Peyer's patch (tissue), 4 donors: ENCODE measurements at regions not wholly inside any gene's neighbourhood (a gene's known extent, or its start where the extent isn't known, plus 50 kb on each side); places are given as distances from the start of the nearest gene placed in this dataset.
A peak's percentile ranks its signal among the peaks of the same experiment; 100 is the strongest.
"Not testable (repeated sequence)": the region's sequence is repeated elsewhere in the genome, so short reads cannot be mapped to it uniquely, and the experiment has no call there.

Experiments used
- DNase-seq, 3 donors: peaks; one replicate each; pipeline ENCODE4 v3.0.0-alpha.2; 2017 to 2019
- H3K27ac ChIP-seq, 4 donors: fragments of 200-600 bp; sonication (generic); one replicate each; pipeline ENCODE4 v1.5.1; 2016 to 2019
- H3K27me3 ChIP-seq, 2 donors: fragments of 200-600 bp; sonication (generic); one replicate each; pipeline ENCODE4 v1.5.1; 2019
- H3K36me3 ChIP-seq, 3 donors: fragments of 200-600 bp; sonication (generic); one replicate each; pipeline ENCODE4 v1.5.1; 2016 to 2019
- H3K4me1 ChIP-seq, 4 donors: fragments of 200-600 bp; sonication (generic); one replicate each; pipeline ENCODE4 v1.5.1; 2016 to 2019
- H3K4me3 ChIP-seq, 4 donors: fragments of 200-600 bp; sonication (generic); 1 replicate in 3 of 4; 2 replicates in 1 of 4; pipeline ENCODE4 v1.5.1; 2016 to 2019; ENCODE audit warnings: mild to moderate bottlenecking in 1 of 4
- H3K9me3 ChIP-seq, 4 donors: fragments of 200-600 bp; sonication (generic); one replicate each; pipeline ENCODE4 v1.5.1; 2016 to 2019; ENCODE audit warnings: mild to moderate bottlenecking in 1 of 4
- POLR2A ChIP-seq, 2 donors: fragments of 450-650 bp; IDR thresholded peaks; one replicate each; pipeline ENCODE4 v1.5.1; 2017; ENCODE audit warnings: antibody characterized with exemption in 2 of 2, mild to moderate bottlenecking in 2 of 2, moderate library complexity in 2 of 2
- TF ChIP-seq, protein P1 (sequence below), 6 experiments: fragments of 450-650 bp in 4 of 6; fragments of 200-600 bp in 2 of 6; sonication (generic) in 1 of 6; IDR thresholded peaks; one replicate each; pipeline ENCODE4 v1.5.1; 2017 to 2019; ENCODE audit warnings: antibody characterized with exemption in 6 of 6, mild to moderate bottlenecking in 3 of 6, moderate library complexity in 1 of 6

- Histone ChIP-seq H3K9me3 (no peaks in the 10 kb centered on the region), H3K36me3 (no peaks in the 10 kb centered on the region), H3K4me3 (no peak overlapping the region), H3K4me1 (no peaks in the 10 kb centered on the region), H3K27me3 (no peaks in the 10 kb centered on the region), H3K27ac (no peak overlapping the region)
- DNase-seq, result no peak
- TF ChIP-seq, protein P1, sequence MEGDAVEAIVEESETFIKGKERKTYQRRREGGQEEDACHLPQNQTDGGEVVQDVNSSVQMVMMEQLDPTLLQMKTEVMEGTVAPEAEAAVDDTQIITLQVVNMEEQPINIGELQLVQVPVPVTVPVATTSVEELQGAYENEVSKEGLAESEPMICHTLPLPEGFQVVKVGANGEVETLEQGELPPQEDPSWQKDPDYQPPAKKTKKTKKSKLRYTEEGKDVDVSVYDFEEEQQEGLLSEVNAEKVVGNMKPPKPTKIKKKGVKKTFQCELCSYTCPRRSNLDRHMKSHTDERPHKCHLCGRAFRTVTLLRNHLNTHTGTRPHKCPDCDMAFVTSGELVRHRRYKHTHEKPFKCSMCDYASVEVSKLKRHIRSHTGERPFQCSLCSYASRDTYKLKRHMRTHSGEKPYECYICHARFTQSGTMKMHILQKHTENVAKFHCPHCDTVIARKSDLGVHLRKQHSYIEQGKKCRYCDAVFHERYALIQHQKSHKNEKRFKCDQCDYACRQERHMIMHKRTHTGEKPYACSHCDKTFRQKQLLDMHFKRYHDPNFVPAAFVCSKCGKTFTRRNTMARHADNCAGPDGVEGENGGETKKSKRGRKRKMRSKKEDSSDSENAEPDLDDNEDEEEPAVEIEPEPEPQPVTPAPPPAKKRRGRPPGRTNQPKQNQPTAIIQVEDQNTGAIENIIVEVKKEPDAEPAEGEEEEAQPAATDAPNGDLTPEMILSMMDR (IDR thresholded peaks at IDR 0.05), result no peak
- TF ChIP-seq POLR2A (IDR thresholded peaks at IDR 0.05), result no peak
These were observed 98.9 kb upstream of the PMAIP1 start for GRCh38 chr18:59800897-59801296.

DNA sequence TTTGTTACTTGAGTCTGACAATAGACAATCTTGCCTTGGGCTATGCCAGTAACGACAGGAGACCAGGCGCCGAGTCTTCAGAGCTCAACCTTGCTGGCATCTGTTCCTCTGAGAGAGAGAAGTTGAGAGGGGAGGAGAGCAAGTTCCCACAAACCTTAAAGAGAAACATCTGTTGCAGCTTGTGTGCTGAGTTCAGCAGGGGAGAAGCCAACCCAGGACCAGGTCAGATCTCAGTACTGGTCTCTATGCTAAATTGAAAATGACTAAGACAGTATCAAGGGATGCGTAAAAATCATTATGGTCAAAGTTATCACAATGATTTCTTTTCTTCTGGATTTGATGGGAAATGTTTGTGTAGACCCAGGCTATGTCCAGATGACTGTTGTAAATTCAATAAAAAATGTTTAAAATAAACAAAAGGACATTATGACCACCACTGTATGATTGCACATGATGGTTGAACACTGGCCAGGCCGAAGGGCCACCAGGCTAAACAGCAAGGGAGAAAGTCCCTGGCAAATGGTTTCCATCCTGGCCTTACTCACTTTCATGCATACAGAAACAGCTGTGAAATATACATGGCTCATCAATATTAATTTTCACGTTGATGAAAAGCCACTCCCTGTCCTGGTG, 100.3 kb upstream of the PMAIP1 start:
- no peaks in the 10 kb centered on the region for H3K36me3 ChIP-seq
- H3K4me1 ChIP-seq, result no peaks in the 10 kb centered on the region
- H3K9me3 ChIP-seq, result no peaks in the 10 kb centered on the region
- no peak overlapping the region for H3K4me3 ChIP-seq
- H3K27ac ChIP-seq, result peak overlapping the region in 1 of 4 donors; percentile 8
- TF ChIP-seq, protein P1 (IDR thresholded peaks at IDR 0.05), result no peak
- no peak for TF ChIP-seq POLR2A (IDR thresholded peaks at IDR 0.05)
- H3K27me3 ChIP-seq, result no peaks in the 10 kb centered on the region
- DNase-seq, result no peak

GRCh38 chr18:59795882-59796281, 98.7 kb upstream of the CCBE1 start:
- no peaks in the 10 kb centered on the region for H3K27me3 ChIP-seq

GRCh38 chr18:59792353-59792752, 95.1 kb upstream of the CCBE1 start:
- no peak for DNase-seq
- Histone ChIP-seq H3K27ac (no peak overlapping the region), H3K4me3 (no peak overlapping the region), H3K9me3 (no peaks in the 10 kb centered on the region), H3K4me1 (no peaks in the 10 kb centered on the region), H3K36me3 (no peaks in the 10 kb centered on the region), H3K27me3 (no peaks in the 10 kb centered on the region)
- no peak for TF ChIP-seq POLR2A (IDR thresholded peaks at IDR 0.05)
- TF ChIP-seq, protein P1 (IDR thresholded peaks at IDR 0.05), result no peak

More at GRCh38 chr18:59795882-59796281, 98.7 kb upstream of the CCBE1 start:
- Histone ChIP-seq H3K27ac (no peak overlapping the region), H3K4me1 (no peaks in the 10 kb centered on the region), H3K36me3 (no peaks in the 10 kb centered on the region), H3K4me3 (no peak overlapping the region), H3K9me3 (no peaks in the 10 kb centered on the region)
- DNase-seq, result no peak
- TF ChIP-seq, protein P1 (IDR thresholded peaks at IDR 0.05), result no peak
- no peak for TF ChIP-seq POLR2A (IDR thresholded peaks at IDR 0.05)

DNA sequence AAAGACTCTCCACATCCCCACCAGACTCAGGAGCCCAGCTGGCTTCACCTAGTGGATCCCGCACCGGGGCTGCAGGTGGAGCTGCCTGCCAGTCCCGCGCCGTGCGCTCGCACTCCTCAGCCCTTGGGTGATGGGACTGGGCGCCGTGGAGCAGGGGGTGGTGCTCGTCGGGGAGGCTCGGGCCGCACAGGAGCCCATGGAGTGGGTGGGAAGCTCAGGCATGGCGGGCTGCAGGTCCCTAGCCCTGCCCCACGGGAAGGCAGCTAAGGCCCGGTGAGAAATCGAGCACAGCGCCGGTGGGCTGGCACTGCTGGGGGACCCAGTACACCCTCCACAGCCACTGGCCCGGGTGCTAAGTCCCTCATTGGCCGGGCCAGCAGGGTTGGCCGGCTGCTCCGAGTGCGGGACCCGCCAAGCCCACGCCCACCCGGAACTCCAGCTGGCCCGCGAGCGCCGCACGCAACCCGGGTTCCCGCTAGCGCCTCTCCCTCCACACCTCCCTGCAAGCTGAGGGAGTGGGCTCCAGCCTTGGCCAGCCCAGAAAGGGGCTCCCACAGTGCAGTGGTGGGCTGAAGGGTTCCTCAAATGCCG, 93.2 kb upstream of the CCBE1 start:
- H3K36me3 ChIP-seq, H3K9me3 ChIP-seq, H3K27ac ChIP-seq, H3K4me3 ChIP-seq, DNase-seq, H3K27me3 ChIP-seq, H3K4me1 ChIP-seq: not testable (repeated sequence)

- Histone ChIP-seq H3K9me3 (no peaks in the 10 kb centered on the region), H3K4me3 (no peak overlapping the region), H3K27ac (no peak overlapping the region), H3K27me3 (no peaks in the 10 kb centered on the region), H3K36me3 (no peaks in the 10 kb centered on the region), H3K4me1 (no peaks in the 10 kb centered on the region)
- no peak for DNase-seq
- TF ChIP-seq, protein P1 (IDR thresholded peaks at IDR 0.05), result no peak
- no peak for TF ChIP-seq POLR2A (IDR thresholded peaks at IDR 0.05)
These were observed 91.5 kb upstream of the CCBE1 start for GRCh38 chr18:59788791-59789106.
